GM12872 (cell line): ENCODE measurements at regions not wholly inside any gene's neighbourhood (a gene's known extent, or its start where the extent isn't known, plus 50 kb on each side); places are given as distances from the start of the nearest gene placed in this dataset.

Experiments
- CTCF ChIP-seq: IDR thresholded peaks from 3 replicates; pipeline ENCODE4 v1.5.1; 2011; ENCODE audit warnings: low read depth, mild to moderate bottlenecking, low read length, moderate library complexity; ENCODE audit not compliant: insufficient read depth

- no peak for TF ChIP-seq CTCF
Observed at GRCh38 chr18:28802546-28802945, 625.6 kb upstream of the CDH2 start.

GRCh38 chr18:28801876-28802275, 624.9 kb upstream of the CDH2 start:
- TF ChIP-seq CTCF = no peak

- TF ChIP-seq CTCF = no peak
Observed at GRCh38 chr18:28794459-28795245, 617.7 kb upstream of the CDH2 start.

- TF ChIP-seq CTCF = no peak
Observed at GRCh38 chr18:28793901-28794300, 617.0 kb upstream of the CDH2 start.

GRCh38 chr18:28792404-28793086, 615.6 kb upstream of the CDH2 start:
- TF ChIP-seq CTCF = no peak

GRCh38 chr18:28791101-28791500, 614.2 kb upstream of the CDH2 start:
- no peak for TF ChIP-seq CTCF

GRCh38 chr18:28789502-28789901, 612.6 kb upstream of the CDH2 start:
- no peak for TF ChIP-seq CTCF
